CD8-positive, alpha-beta memory T cell (primary cell): ENCODE measurements at regions not wholly inside any gene's neighbourhood (a gene's known extent, or its start where the extent isn't known, plus 50 kb on each side); places are given as distances from the start of the nearest gene placed in this dataset.

Experiments used
- CTCF ChIA-PET: fragments of 350-600 bp; sonication (Branson Sonifier 250); formaldehyde crosslinking; loops from one replicate; lab custom pipeline; 2021; ENCODE audit warnings: antibody characterized with exemption; lab: Charles Lee
- POLR2A ChIA-PET: fragments of 350-600 bp; sonication (Branson Sonifier 250); formaldehyde crosslinking; loops from one replicate; lab custom pipeline; 2021; ENCODE audit warnings: antibody characterized with exemption; lab: Charles Lee
- DNase-seq, 5 donors: peaks; one replicate each; pipeline versions ENCODE4 v3.0.0 to v3.0.0-alpha.2; 2020 to 2022; ENCODE audit warnings: mixed read lengths in 1 of 5
- H3K27ac ChIP-seq: one replicate; pipeline ENCODE4 v1.7.0; 2013; ENCODE audit warnings: low read depth, mild to moderate bottlenecking, low read length, moderate library complexity
- H3K27me3 ChIP-seq: 2 replicates; pipeline ENCODE4 v1.7.0; 2013; ENCODE audit warnings: low read length, mild to moderate bottlenecking; ENCODE audit not compliant: insufficient read depth, poor library complexity, severe bottlenecking
- H3K36me3 ChIP-seq: 2 replicates; pipeline ENCODE4 v1.7.0; 2013; ENCODE audit warnings: mild to moderate bottlenecking, low read length, moderate library complexity; ENCODE audit not compliant: insufficient read depth
- H3K4me1 ChIP-seq: 2 replicates; pipeline ENCODE4 v1.7.0; 2013; ENCODE audit warnings: mild to moderate bottlenecking, low read length, moderate library complexity; ENCODE audit not compliant: insufficient read depth
- H3K4me3 ChIP-seq: 2 replicates; pipeline ENCODE4 v1.7.0; 2013; ENCODE audit warnings: mild to moderate bottlenecking, low read length
- H3K9me3 ChIP-seq: 2 replicates; pipeline ENCODE4 v1.7.0; 2013; ENCODE audit warnings: mild to moderate bottlenecking, low read length
- H3K27ac Mint-ChIP-seq, 8 donors: one replicate each; pipeline ENCODE4 v1.8.0; 2020 to 2021; ENCODE audit warnings: mixed read lengths in 8 of 8, mild to moderate bottlenecking in 6 of 8, inconsistent platforms in 3 of 8, moderate library complexity in 3 of 8
- H3K27me3 Mint-ChIP-seq, 2 donors: one replicate each; pipeline ENCODE4 v1.8.0; 2020 to 2021; ENCODE audit warnings: mixed read lengths in 2 of 2, mild to moderate bottlenecking in 1 of 2, moderate library complexity in 1 of 2
- H3K36me3 Mint-ChIP-seq, 3 donors: one replicate each; pipeline ENCODE4 v1.8.0; 2020 to 2021; ENCODE audit warnings: mixed read lengths in 3 of 3, inconsistent platforms in 1 of 3, mild to moderate bottlenecking in 1 of 3
- H3K4me1 Mint-ChIP-seq, 3 donors: one replicate each; pipeline ENCODE4 v1.8.0; 2020 to 2021; ENCODE audit warnings: mixed read lengths in 3 of 3, inconsistent platforms in 1 of 3, mild to moderate bottlenecking in 1 of 3
- H3K4me3 Mint-ChIP-seq, 7 donors: one replicate each; pipeline ENCODE4 v1.8.0; 2020 to 2021; ENCODE audit warnings: mixed read lengths in 7 of 7, mild to moderate bottlenecking in 6 of 7, moderate library complexity in 4 of 7, inconsistent platforms in 2 of 7
- H3K9me3 Mint-ChIP-seq, 5 donors: one replicate each; pipeline ENCODE4 v1.8.0; 2020 to 2022; ENCODE audit warnings: mixed read lengths in 5 of 5, mild to moderate bottlenecking in 3 of 5, moderate library complexity in 2 of 5, inconsistent platforms in 1 of 5

DNA sequence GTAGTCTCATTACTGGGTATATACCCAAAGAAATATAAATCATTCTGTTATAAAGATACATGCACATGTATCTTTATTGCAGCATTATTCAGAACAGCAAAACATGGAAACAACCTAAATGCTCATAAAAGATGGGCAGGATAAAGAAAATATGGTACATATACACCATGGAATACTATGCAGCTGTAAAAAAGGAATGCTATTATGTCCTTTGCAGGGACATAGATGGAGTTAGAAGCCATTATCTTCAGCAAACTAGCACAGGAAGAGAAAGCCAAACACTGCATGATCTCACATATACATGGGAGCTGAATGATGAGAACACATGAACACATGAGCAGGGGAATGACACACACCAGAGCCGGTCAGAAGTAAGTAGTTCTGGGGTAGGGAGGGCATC is 297.4 kb upstream of the GLI3 start:
- no peaks in the 10 kb centered on the region for H3K27me3 Mint-ChIP-seq
- no peaks in the 10 kb centered on the region for H3K36me3 Mint-ChIP-seq
- H3K4me1 ChIP-seq = no peaks in the 10 kb centered on the region
- CTCF ChIA-PET = no interaction called here
- H3K4me1 Mint-ChIP-seq = no peaks in the 10 kb centered on the region
- H3K9me3 Mint-ChIP-seq = peaks cover 9 to 20% (median 15%) of the 10 kb centered on the region in 5 donors
- H3K4me3 Mint-ChIP-seq = no peak overlapping the region
- H3K36me3 ChIP-seq = no peaks in the 10 kb centered on the region
- POLR2A ChIA-PET = no interaction called here
- H3K4me3 ChIP-seq = no peak overlapping the region
- H3K9me3 ChIP-seq = no peaks in the 10 kb centered on the region
- no peak overlapping the region for H3K27ac Mint-ChIP-seq
- no peak for DNase-seq
- no peak overlapping the region for H3K27ac ChIP-seq
- no peaks in the 10 kb centered on the region for H3K27me3 ChIP-seq

DNA sequence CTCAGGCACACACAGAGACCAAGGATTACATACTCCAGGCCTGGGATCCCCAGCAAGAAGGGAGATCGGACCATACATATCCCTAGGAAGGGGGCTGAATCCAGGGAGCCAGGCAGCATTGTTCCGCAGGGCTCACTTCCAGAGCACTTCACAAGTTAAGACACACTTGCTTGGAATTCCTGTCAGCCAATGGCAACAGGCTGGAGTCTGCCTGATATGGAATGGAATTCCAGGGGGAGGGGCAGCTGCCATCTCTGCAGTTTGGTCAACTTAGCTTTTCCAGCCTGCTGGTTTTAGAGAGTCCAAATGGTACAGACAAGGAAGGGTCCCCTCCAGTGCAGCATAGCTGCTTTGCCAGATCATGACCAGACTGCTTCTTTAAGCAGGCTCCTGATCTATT is 290.0 kb upstream of the GLI3 start:
- DNase-seq = no peak

DNA sequence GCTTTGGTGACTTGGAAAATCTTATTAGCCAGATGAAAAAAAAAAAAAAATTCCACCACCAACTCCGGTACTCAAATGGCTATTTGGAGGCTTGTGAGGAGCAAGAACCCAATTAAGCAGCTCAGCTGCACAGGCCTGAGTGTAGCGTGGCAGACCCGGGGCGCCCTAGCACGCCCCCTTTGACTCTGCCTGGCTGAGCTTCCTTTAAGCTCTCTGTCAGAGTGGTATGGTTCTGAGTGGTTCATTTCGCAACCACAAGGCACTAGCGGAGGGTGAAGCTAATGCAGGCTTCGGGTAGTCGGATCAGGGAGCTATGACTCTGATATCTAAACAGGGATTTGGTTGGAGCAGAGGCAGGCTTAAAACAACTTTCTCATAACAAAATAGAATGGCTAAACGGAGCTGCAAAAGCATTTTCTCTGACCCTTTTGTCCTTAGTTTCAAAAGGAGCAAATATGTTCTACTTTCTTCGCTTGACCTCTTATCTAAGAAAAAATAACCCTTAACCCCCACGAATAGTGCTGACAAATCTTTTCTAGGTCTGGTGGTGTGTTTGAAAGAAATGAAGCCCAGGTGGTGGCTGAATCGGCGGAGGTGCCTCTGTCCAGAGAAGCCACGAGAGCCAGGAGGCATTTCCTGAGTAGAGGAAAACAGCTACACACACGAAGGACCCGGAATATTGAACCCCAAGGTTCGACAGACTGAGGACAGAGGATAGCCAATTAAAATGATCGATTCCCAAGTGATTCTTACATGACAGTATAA is 285.4 kb upstream of the GLI3 start:
- ChIA-PET CTCF (no interaction called here), POLR2A (no interaction called here)
- H3K4me1 Mint-ChIP-seq = no peaks in the 10 kb centered on the region
- Histone ChIP-seq H3K9me3 (no peaks in the 10 kb centered on the region), H3K4me1 (no peaks in the 10 kb centered on the region), H3K36me3 (no peaks in the 10 kb centered on the region), H3K27me3 (no peaks in the 10 kb centered on the region), H3K4me3 (no peak overlapping the region), H3K27ac (no peak overlapping the region)
- peaks cover 0 to 7% of the 10 kb centered on the region in 2 donors for H3K27me3 Mint-ChIP-seq
- no peaks in the 10 kb centered on the region for H3K36me3 Mint-ChIP-seq
- no peak overlapping the region for H3K27ac Mint-ChIP-seq
- H3K9me3 Mint-ChIP-seq = peaks cover 0 to 11% (median 6%) of the 10 kb centered on the region in 5 donors
- H3K4me3 Mint-ChIP-seq = no peak overlapping the region
- no peak for DNase-seq

More for the DNA sequence above, 290.0 kb upstream of the GLI3 start:
- Histone ChIP-seq H3K36me3 (no peaks in the 10 kb centered on the region), H3K27me3 (no peaks in the 10 kb centered on the region), H3K4me1 (no peaks in the 10 kb centered on the region), H3K27ac (no peak overlapping the region), H3K9me3 (no peaks in the 10 kb centered on the region), H3K4me3 (no peak overlapping the region)
- Mint-ChIP-seq H3K4me1 (no peaks in the 10 kb centered on the region), H3K9me3 (peaks cover 12 to 17% (median 14%) of the 10 kb centered on the region in 5 donors), H3K36me3 (no peaks in the 10 kb centered on the region), H3K27me3 (peaks cover 0 to 7% of the 10 kb centered on the region in 2 donors), H3K27ac (no peak overlapping the region), H3K4me3 (no peak overlapping the region)
- ChIA-PET POLR2A (no interaction called here), CTCF (no interaction called here)

DNA sequence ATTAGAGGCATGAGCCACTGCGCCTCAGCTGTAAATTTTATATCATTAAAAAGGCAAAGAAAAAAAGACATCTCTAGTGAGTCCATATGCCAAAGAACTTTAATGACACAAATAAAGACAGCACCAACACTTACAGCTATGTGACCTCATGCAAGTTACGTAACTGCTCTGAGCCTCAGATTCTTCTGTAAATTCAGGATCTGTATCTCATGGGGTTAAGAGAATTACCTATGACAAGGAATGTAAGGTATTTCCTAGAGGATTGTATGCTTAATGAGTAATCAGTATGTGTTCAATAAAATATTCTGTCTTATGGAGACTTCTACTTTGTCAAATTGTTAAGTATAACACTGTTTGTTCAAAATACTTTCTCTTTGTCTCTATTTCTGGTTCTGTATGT is 274.0 kb upstream of the GLI3 start:
- H3K9me3 ChIP-seq = no peaks in the 10 kb centered on the region
- no peak overlapping the region for H3K27ac ChIP-seq
- no peaks in the 10 kb centered on the region for H3K36me3 Mint-ChIP-seq
- H3K27ac Mint-ChIP-seq = no peak overlapping the region
- H3K27me3 ChIP-seq = no peaks in the 10 kb centered on the region
- no peaks in the 10 kb centered on the region for H3K4me1 Mint-ChIP-seq
- no peak overlapping the region for H3K4me3 ChIP-seq
- no peak overlapping the region for H3K4me3 Mint-ChIP-seq
- H3K27me3 Mint-ChIP-seq = no peaks in the 10 kb centered on the region
- no peak for DNase-seq
- no peaks in the 10 kb centered on the region for H3K36me3 ChIP-seq
- H3K4me1 ChIP-seq = no peaks in the 10 kb centered on the region
- ChIA-PET POLR2A (no interaction called here), CTCF (no interaction called here)
- H3K9me3 Mint-ChIP-seq = peaks cover 0 to 9% (median 4%) of the 10 kb centered on the region in 5 donors

DNA sequence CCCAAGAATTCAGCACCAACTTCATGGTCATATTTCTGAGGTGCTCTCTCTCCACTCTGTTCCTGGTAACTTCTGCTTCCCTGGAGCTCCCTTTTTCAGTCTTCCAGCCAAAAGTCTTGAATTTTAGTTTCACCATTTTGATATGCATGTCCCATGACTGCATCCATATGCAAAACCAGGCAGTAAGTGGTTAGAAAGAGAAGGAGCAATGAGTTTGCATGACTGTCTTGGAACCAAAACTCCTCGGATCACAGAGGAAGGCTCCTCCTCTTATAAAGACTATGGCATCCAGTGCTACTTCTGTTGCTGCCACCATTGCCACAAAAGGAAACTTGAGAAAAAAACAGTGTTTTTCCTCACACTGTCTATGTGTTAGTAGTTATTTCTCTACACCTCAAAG is 269.1 kb upstream of the GLI3 start:
- Mint-ChIP-seq H3K9me3 (peaks cover 2 to 19% (median 4%) of the 10 kb centered on the region in 5 donors), H3K4me1 (no peaks in the 10 kb centered on the region), H3K4me3 (no peak overlapping the region), H3K27ac (no peak overlapping the region), H3K36me3 (no peaks in the 10 kb centered on the region), H3K27me3 (no peaks in the 10 kb centered on the region)
- Histone ChIP-seq H3K36me3 (no peaks in the 10 kb centered on the region), H3K4me3 (no peak overlapping the region), H3K4me1 (no peaks in the 10 kb centered on the region), H3K27me3 (no peaks in the 10 kb centered on the region), H3K27ac (no peak overlapping the region), H3K9me3 (no peaks in the 10 kb centered on the region)
- no peak for DNase-seq
- CTCF ChIA-PET = no interaction called here
- POLR2A ChIA-PET = no interaction called here

DNA sequence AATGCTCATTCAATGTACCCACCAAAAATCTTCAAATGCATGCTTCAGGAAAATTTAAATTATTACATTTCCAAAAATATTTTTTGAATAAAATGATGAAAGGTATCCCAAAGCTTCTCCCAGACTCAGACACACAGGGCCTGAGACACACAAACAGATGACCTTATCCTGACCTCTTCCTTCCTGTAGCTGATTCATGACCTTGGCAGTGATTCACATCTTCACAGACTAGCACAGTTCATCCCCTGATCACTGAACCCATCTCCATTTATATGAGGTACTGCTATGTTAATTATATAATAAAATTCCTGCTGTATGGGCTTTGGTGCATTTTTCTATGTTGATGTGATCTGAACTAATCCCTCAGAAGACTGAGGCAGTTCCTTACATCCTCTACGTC is 265.0 kb upstream of the GLI3 start:
- H3K4me1 ChIP-seq = no peaks in the 10 kb centered on the region
- H3K36me3 Mint-ChIP-seq = no peaks in the 10 kb centered on the region
- H3K9me3 ChIP-seq = no peaks in the 10 kb centered on the region
- CTCF ChIA-PET = interaction anchor here (1.3 kb wide), 1 partner anchor 12 kb away, joined by 3 read pairs; no protein-coding TSS in a partner anchor
- no peak for DNase-seq
- H3K27me3 ChIP-seq = no peaks in the 10 kb centered on the region
- no peaks in the 10 kb centered on the region for H3K27me3 Mint-ChIP-seq
- no peak overlapping the region for H3K4me3 ChIP-seq
- POLR2A ChIA-PET = no interaction called here
- H3K27ac ChIP-seq = no peak overlapping the region
- no peak overlapping the region for H3K27ac Mint-ChIP-seq
- no peaks in the 10 kb centered on the region for H3K4me1 Mint-ChIP-seq
- H3K36me3 ChIP-seq = no peaks in the 10 kb centered on the region
- H3K9me3 Mint-ChIP-seq = peaks cover 0 to 10% (median 2%) of the 10 kb centered on the region in 5 donors
- H3K4me3 Mint-ChIP-seq = no peak overlapping the region

DNA sequence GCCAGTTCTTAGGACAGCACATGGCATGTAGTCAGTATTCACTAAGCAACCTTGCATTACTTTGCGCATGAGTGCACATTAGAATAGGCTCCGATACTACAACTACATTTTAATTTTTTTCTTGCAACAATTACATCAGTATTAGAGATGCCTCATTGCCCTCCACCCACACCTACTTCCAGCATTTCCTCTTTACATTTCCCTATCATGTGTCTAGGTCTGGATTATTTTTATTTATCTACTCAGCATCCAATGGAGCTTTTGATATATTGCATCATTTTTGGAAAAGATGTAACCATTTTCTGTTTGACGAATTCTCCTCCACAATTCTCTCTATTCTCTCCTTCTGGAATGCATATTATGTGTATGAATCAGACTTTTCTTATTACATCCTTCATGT is 258.2 kb upstream of the GLI3 start:
- Mint-ChIP-seq H3K36me3 (no peaks in the 10 kb centered on the region), H3K27me3 (peaks cover 0 to 3% of the 10 kb centered on the region in 2 donors), H3K4me3 (no peak overlapping the region), H3K4me1 (peaks cover 0 to 3% (median 2%) of the 10 kb centered on the region in 3 donors), H3K27ac (no peak overlapping the region), H3K9me3 (peaks cover 0 to 3% (median 0%) of the 10 kb centered on the region in 5 donors)
- Histone ChIP-seq H3K4me1 (no peaks in the 10 kb centered on the region), H3K36me3 (no peaks in the 10 kb centered on the region), H3K27me3 (no peaks in the 10 kb centered on the region), H3K27ac (no peak overlapping the region), H3K4me3 (no peak overlapping the region), H3K9me3 (no peaks in the 10 kb centered on the region)
- no peak for DNase-seq
- ChIA-PET POLR2A (no interaction called here), CTCF (no interaction called here)

DNA sequence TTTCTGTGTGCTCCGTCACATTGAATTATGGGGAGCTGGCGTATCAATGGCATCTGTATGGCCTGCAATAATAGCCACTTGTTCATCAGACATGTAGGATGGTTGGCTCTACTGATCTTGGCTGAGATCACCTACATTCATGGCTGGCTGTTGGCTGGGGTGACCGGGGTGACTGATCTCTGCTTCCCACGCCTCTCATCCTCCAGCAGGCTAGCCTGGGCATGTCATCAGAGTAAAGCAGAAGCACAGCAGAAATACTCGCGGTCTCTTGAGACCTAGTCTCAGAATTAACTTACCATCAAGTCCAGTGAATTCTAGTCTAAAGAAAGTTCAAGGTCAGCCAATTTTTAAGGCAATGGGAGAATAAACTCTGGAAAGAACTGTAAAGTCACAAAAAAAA is 257.7 kb upstream of the GLI3 start:
- Histone ChIP-seq H3K4me1 (no peaks in the 10 kb centered on the region), H3K9me3 (no peaks in the 10 kb centered on the region), H3K27ac (no peak overlapping the region), H3K36me3 (no peaks in the 10 kb centered on the region), H3K27me3 (no peaks in the 10 kb centered on the region), H3K4me3 (no peak overlapping the region)
- Mint-ChIP-seq H3K4me3 (no peak overlapping the region), H3K27ac (no peak overlapping the region), H3K27me3 (peaks cover 0 to 3% of the 10 kb centered on the region in 2 donors), H3K9me3 (peaks cover 0 to 3% (median 0%) of the 10 kb centered on the region in 5 donors), H3K4me1 (peaks cover 0 to 3% (median 2%) of the 10 kb centered on the region in 3 donors), H3K36me3 (no peaks in the 10 kb centered on the region)
- ChIA-PET CTCF (no interaction called here), POLR2A (no interaction called here)
- no peak for DNase-seq
